ENCODE measurements at regions not wholly inside any gene's neighbourhood (a gene's known extent, or its start where the extent isn't known, plus 50 kb on each side); places are given as distances from the start of the nearest gene placed in this dataset.

GRCh38 chr10:128898133-128898915 lies 568.7 kb upstream of the MGMT start:
- no peak for TF ChIP-seq SPI1 (IDR thresholded peaks at IDR 0.05; ENCODE audit: low read depth, low read length)
- no peak for TF ChIP-seq POLR2A (IDR thresholded peaks at IDR 0.05; ENCODE audit: low read depth, low read length)

Data from GM12891 (cell line).